ENCODE measurements at regions not wholly inside any gene's neighbourhood (a gene's known extent, or its start where the extent isn't known, plus 50 kb on each side); places are given as distances from the start of the nearest gene placed in this dataset.

GRCh38 chr14:65872536-65872935 is 460.0 kb downstream of the FUT8 start:
- DNase-seq (ENCODE audit: low read depth in 1 of 2, low spot score in 1 of 2) = no peak

- no peak for DNase-seq (ENCODE audit: low read depth in 1 of 2, low spot score in 1 of 2)
These were observed 464.6 kb downstream of the FUT8 start for GRCh38 chr14:65877166-65877565.

DNA sequence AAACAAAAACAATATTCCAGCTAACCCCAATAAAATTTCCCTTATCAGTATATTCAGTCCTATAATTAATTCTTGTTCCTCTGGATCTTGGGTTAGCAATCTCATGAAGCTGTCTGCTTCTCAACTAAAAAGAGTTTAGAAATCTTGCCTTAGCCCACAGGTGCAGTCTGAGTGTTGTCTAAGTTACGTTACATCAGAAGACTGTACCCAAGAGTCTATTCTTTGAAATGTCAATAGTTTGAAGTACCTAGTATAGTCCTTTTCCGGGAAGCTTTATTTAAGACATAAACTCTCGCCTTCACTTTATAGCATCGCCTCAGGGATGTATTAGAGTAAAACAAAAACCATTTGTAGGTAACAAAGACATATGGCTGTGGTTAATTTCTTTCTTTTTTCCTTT is 465.1 kb downstream of the FUT8 start:
- DNase-seq (ENCODE audit: low read depth in 1 of 2, low spot score in 1 of 2) = no peak

- no peak for DNase-seq (ENCODE audit: low read depth in 1 of 2, low spot score in 1 of 2)
These were observed 466.1 kb downstream of the FUT8 start for GRCh38 chr14:65878586-65878985.

DNA sequence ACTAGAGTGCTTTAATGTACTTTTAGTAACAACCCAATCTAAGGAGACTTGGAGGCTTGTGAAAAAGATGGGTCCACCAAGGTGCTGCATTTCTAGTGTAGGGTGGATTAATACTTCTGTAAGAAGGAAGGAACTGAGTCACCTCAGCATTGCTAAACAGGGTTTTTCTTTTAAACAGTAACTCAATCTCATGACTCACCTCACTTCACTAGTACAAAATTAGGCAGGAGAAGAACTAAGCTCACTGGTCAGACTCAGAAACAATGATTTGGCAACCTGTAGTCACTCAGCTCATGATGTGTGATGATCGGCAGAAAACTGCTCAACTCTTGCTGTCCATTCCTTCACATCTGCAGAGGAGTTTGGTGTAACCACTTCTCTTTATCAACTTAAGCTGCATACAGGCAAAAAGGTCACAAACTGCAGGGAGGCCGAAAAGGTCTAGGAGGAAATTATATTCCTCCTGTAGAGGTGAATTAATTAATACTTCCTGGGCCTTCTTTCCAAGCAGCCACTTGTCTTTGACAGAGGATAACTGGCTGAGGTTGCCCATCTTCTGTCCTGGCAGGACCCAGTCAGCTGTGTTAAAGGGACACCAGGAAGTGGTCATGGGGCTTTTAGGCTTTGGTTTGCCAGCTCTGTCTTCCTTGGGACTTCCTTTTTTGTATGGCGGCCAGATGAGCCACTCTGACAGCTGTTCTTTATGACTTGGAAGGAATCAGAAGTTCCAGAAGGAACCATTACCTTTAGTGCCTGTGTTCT is 466.9 kb downstream of the FUT8 start:
- DNase-seq (ENCODE audit: low read depth in 1 of 2, low spot score in 1 of 2) = no peak

GRCh38 chr14:65880507-65880906 is 468.0 kb downstream of the FUT8 start:
- no peak for DNase-seq (ENCODE audit: low read depth in 1 of 2, low spot score in 1 of 2)

- DNase-seq (ENCODE audit: low read depth in 1 of 2, low spot score in 1 of 2) = no peak
These were observed 469.1 kb downstream of the FUT8 start for GRCh38 chr14:65881642-65882041.

GRCh38 chr14:65888677-65889076 is 476.1 kb downstream of the FUT8 start:
- DNase-seq (ENCODE audit: low read depth in 1 of 2, low spot score in 1 of 2) = no peak

GRCh38 chr14:65892315-65892714 is 479.8 kb downstream of the FUT8 start:
- no peak for DNase-seq (ENCODE audit: low read depth in 1 of 2, low spot score in 1 of 2)

DNA sequence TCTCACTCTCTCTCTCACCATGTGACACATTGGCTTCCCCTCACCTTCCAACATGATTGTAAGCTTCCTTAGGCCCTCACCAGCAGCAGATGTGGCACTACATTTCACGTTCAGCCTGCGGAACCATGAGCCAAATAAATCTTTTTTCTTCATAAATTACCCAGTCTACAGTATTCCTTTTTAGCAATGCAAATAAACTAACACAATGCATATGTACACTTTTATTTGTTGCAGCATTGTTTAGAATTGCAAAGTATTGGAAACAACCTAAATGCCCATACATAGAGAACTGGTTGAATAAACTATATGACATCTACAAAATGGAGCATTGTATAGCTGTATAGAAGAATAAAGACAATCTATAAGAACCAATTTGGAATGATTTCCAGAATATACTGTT is 487.6 kb downstream of the FUT8 start:
- no peak for DNase-seq (ENCODE audit: low read depth in 1 of 2, low spot score in 1 of 2)

- DNase-seq (ENCODE audit: low read depth in 1 of 2, low spot score in 1 of 2) = no peak
These were observed 489.1 kb downstream of the FUT8 start for GRCh38 chr14:65901595-65901994.

DNA sequence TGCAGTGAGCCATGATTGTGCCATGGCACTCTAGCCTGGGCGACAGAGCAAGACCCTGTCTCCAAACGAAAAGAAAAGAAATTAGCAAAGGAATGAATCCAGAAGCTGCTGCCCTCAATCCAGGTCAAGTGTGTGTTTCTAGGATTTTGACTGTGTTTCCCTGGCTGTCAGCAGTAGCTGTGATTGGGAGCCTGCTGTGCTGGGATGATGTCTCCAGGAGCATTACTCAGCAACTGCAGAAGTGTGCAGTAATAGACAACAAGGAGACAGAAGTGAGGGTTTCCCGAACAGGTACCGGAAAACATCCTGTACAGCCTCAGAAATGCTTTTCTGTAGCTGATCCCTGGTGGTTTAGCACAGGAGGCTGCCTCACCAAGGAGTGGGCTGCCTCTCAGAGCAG is 492.5 kb downstream of the FUT8 start:
- DNase-seq (ENCODE audit: low read depth in 1 of 2, low spot score in 1 of 2) = no peak

GRCh38 chr14:65906344-65906743 is 493.8 kb downstream of the FUT8 start:
- no peak for DNase-seq (ENCODE audit: low read depth in 1 of 2, low spot score in 1 of 2)

- no peak for DNase-seq (ENCODE audit: low read depth in 1 of 2, low spot score in 1 of 2)
These were observed 494.4 kb downstream of the FUT8 start for GRCh38 chr14:65906948-65907347.

GRCh38 chr14:65910108-65910786 is 497.7 kb downstream of the FUT8 start:
- DNase-seq (ENCODE audit: low read depth in 1 of 2, low spot score in 1 of 2) = no peak

- no peak for DNase-seq (ENCODE audit: low read depth in 1 of 2, low spot score in 1 of 2)
These were observed 502.6 kb downstream of the FUT8 start for GRCh38 chr14:65915125-65915524.

DNA sequence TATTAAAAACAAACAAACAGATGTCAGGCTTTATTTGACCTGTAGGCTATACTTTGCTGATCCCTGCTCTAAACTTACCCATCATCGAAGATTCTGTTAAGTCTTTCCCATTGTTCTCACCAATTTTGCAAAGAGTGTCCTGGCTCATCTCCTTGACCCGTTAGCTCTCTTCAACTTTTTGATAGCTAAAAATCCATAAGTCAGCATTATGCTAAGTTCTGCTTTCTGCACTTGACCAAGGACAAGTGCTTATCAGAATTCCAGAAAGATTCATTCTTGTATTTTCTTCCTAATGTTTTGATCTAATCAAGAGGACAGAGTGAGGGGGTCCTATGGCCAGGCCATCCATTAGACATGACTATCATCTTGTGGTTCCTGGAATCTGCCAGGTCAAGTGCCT is 503.5 kb downstream of the FUT8 start:
- no peak for DNase-seq (ENCODE audit: low read depth in 1 of 2, low spot score in 1 of 2)

GRCh38 chr14:65920996-65921395 is 508.5 kb downstream of the FUT8 start:
- no peak for DNase-seq (ENCODE audit: low read depth in 1 of 2, low spot score in 1 of 2)

DNA sequence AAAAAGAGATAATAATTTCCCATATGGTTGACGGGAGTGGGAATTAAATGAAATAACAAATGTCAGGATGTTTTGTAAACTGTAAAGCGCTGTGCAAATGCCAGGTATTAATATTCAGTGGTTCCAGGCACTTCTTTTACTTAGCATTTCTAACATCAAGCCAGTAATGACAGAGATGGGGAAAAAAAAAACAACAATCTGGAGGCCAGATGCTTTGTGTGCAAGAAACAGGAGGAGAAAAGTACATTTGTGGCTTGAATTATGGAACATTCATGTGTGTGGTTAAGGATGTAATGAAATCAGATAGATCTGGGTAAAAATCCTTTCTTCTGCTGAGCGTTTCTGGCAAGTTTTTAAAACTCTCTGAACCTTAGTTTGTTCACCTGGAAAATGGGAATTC is 509.6 kb downstream of the FUT8 start:
- DNase-seq (ENCODE audit: low read depth in 1 of 2, low spot score in 1 of 2) = no peak

DNA sequence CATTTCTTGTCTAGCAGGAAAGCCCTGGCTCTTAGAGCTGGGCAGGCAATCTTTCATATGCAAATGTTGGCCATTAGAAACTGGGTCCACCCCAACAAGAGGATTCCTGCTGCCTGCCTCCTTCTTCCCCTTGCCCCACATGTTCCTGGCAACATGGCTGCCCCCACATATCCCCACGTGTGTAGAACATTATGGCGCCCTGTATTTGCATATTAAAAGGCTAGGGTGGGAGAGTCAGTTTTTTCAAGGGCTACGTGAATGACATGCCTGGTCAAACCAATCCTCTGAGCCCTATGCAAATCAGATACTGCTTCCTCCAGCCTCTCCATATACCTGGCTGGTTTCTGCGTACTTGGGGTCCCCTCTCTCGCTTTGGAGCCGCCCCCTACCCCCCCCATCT is 514.0 kb downstream of the FUT8 start:
- no peak for DNase-seq (ENCODE audit: low read depth in 1 of 2, low spot score in 1 of 2)

GRCh38 chr14:65926935-65927700 is 514.6 kb downstream of the FUT8 start:
- no peak for DNase-seq (ENCODE audit: low read depth in 1 of 2, low spot score in 1 of 2)

- DNase-seq (ENCODE audit: low read depth in 1 of 2, low spot score in 1 of 2) = peak; percentile 49 to 60
These were observed 515.4 kb downstream of the FUT8 start for GRCh38 chr14:65927931-65928356.
